Spleen (tissue), 11 donors: ENCODE measurements at regions not wholly inside any gene's neighbourhood (a gene's known extent, or its start where the extent isn't known, plus 50 kb on each side); places are given as distances from the start of the nearest gene placed in this dataset.

Source experiments
- DNase-seq: peaks from one replicate; pipeline ENCODE4 v3.0.0-alpha.2; 2020
- H3K27ac ChIP-seq, 8 donors: fragments of 200-600 bp; sonication (generic) in 7 of 8; 1 replicate in 4 of 8; 2 replicates in 4 of 8; pipeline versions ENCODE4 v1.5.0 to v1.8.0; 2016 to 2021; ENCODE audit warnings: inconsistent platforms in 4 of 8, mild to moderate bottlenecking in 4 of 8, moderate library complexity in 1 of 8
- H3K27me3 ChIP-seq, 7 donors: fragments of 200-600 bp; sonication (generic) in 6 of 7; replicated peaks in 1 of 7; 1 replicate in 4 of 7; 2 replicates in 3 of 7; pipeline versions ENCODE4 v1.5.0 to v1.8.0; 2016 to 2021; ENCODE audit warnings: inconsistent platforms in 3 of 7, mild to moderate bottlenecking in 1 of 7
- H3K36me3 ChIP-seq, 6 donors: fragments of 200-600 bp; sonication (generic) in 5 of 6; 1 replicate in 4 of 6; 2 replicates in 2 of 6; pipeline versions ENCODE4 v1.5.0 to v1.8.0; 2016 to 2021; ENCODE audit warnings: inconsistent platforms in 2 of 6
- H3K4me1 ChIP-seq, 6 donors: fragments of 200-600 bp; sonication (generic) in 5 of 6; 1 replicate in 3 of 6; 2 replicates in 3 of 6; pipeline versions ENCODE4 v1.5.0 to v1.8.0; 2016 to 2021; ENCODE audit warnings: inconsistent platforms in 3 of 6
- H3K4me3 ChIP-seq, 8 donors: fragments of 200-600 bp; sonication (generic) in 7 of 8; 1 replicate in 4 of 8; 2 replicates in 4 of 8; pipeline versions ENCODE4 v1.5.0 to v1.8.0; 2016 to 2021; ENCODE audit warnings: inconsistent platforms in 4 of 8, mild to moderate bottlenecking in 4 of 8, moderate library complexity in 2 of 8
- H3K9me3 ChIP-seq, 8 donors: fragments of 200-600 bp; sonication (generic) in 7 of 8; 1 replicate in 4 of 8; 2 replicates in 4 of 8; pipeline versions ENCODE4 v1.5.0 to v1.8.0; 2016 to 2021; ENCODE audit warnings: inconsistent platforms in 4 of 8
- POLR2A ChIP-seq, 3 donors: fragments of 450-650 bp; IDR thresholded peaks; one replicate each; pipeline ENCODE4 v1.5.1; 2017; ENCODE audit warnings: antibody characterized with exemption in 3 of 3, mild to moderate bottlenecking in 1 of 3
- POLR2AphosphoS5 ChIP-seq, 3 donors: sonication (generic); formaldehyde crosslinking; IDR thresholded peaks; one replicate each; pipeline ENCODE4 v1.5.1; 2017; ENCODE audit warnings: antibody characterized with exemption in 3 of 3
- WGBS, 5 donors: extraction: QIAGEN DNeasy Blood & Tissue Kit in 3 of 5; methylation state at CpG; one replicate each; pipeline versions ENCODE4 v1.1.5 to v1.1.7; 2013 to 2018; 5-methylcytosine and 5-hydroxymethylcytosine counted together
- intact Hi-C: fragments of 100-400 bp; cut with DNase I; formaldehyde crosslinking; loops from one replicate; pipeline ENCODE4 v1.15.0; 2023; ENCODE audit warnings: low total_unique reads
- TF ChIP-seq, protein P1 (sequence below), 11 experiments: fragments of 200-600 bp in 7 of 11; fragments of 450-650 bp in 4 of 11; sonication (generic) in 4 of 11; IDR thresholded peaks in 8 of 11; conservative IDR thresholded peaks in 3 of 11; 1 replicate in 7 of 11; 2 replicates in 4 of 11; pipeline versions ENCODE4 v1.4.0 to v1.8.0; 2016 to 2021; ENCODE audit warnings: antibody characterized with exemption in 11 of 11, inconsistent platforms in 4 of 11, mild to moderate bottlenecking in 1 of 11
- donor health status: healthy with polysubstance abuse.
- donor health status: DM: no; HTN: no; CAD: no; lungs with moderate emphysema.
- donor health status: DM: no; HTN: no; CAD: no.
- donor health status: Bipolar disorder and iron deficiency.
- donor health status: healthy.
- donor health status: DM: no; HTN: no; CAD: no.
- donor health status: DM: yes; HTN: yes; CAD: no.

DNA sequence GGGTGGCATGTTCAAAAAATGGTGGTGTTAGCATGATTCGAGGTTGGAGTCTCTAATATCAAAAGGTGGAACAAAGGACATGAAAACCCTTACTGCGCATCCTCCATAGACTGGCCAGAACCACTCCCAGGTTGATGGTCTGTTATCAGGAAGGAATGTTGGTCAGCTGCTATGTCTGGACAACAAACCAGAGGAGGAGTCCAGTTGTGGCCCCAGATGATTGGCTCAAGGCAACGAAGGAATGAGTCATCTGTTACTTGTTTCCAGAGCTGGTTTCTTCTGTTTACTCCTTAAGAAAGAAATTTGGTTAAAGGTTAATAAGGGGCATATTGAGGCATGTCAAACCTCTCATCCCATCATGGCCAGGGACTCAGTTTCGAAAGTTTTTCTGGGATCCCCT lies 56.8 kb upstream of the GRIA4 start:
- intact Hi-C loops = no loop called here
- H3K4me1 ChIP-seq = no peaks in the 10 kb centered on the region
- no peak overlapping the region for H3K27ac ChIP-seq
- 56 to 82% (median 64%) methylated on average over 4 of the region's 4 CpGs for WGBS, 5 donors
- DNase-seq = no peak
- no peaks in the 10 kb centered on the region for H3K36me3 ChIP-seq
- H3K4me3 ChIP-seq = no peak overlapping the region
- TF ChIP-seq POLR2AphosphoS5 (IDR thresholded peaks at IDR 0.05) = no peak
- TF ChIP-seq, protein P1, sequence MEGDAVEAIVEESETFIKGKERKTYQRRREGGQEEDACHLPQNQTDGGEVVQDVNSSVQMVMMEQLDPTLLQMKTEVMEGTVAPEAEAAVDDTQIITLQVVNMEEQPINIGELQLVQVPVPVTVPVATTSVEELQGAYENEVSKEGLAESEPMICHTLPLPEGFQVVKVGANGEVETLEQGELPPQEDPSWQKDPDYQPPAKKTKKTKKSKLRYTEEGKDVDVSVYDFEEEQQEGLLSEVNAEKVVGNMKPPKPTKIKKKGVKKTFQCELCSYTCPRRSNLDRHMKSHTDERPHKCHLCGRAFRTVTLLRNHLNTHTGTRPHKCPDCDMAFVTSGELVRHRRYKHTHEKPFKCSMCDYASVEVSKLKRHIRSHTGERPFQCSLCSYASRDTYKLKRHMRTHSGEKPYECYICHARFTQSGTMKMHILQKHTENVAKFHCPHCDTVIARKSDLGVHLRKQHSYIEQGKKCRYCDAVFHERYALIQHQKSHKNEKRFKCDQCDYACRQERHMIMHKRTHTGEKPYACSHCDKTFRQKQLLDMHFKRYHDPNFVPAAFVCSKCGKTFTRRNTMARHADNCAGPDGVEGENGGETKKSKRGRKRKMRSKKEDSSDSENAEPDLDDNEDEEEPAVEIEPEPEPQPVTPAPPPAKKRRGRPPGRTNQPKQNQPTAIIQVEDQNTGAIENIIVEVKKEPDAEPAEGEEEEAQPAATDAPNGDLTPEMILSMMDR (IDR thresholded peaks at IDR 0.05 in 8 of 11, conservative IDR thresholded peaks at IDR 0.05 in 3 of 11) = no peak
- no peak for TF ChIP-seq POLR2A (IDR thresholded peaks at IDR 0.05)
- no peaks in the 10 kb centered on the region for H3K27me3 ChIP-seq
- H3K9me3 ChIP-seq = no peaks in the 10 kb centered on the region

DNA sequence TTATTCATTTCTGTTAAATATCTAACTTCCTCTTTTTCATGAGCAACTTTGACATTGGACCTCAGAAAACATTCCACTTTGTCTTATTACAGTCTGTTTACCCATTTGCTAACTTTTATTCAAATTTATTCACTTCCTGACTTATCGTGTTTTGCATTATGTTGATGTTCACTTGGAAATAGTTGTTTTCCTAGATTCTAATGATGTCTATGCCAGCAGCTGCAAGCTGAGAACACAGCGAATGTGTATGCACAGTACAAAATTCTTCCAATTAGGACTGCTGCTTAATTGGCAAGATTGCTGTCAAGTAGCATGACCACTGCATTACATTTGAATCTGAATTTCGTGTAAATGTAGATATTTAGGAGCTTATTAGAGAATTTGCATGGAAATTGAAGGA lies 61.5 kb upstream of the GRIA4 start:
- DNase-seq = no peak
- Histone ChIP-seq H3K27ac (no peak overlapping the region), H3K4me1 (no peaks in the 10 kb centered on the region), H3K4me3 (no peak overlapping the region), H3K9me3 (no peaks in the 10 kb centered on the region), H3K36me3 (no peaks in the 10 kb centered on the region), H3K27me3 (no peaks in the 10 kb centered on the region)
- TF ChIP-seq, protein P1 (IDR thresholded peaks at IDR 0.05 in 8 of 11, conservative IDR thresholded peaks at IDR 0.05 in 3 of 11) = no peak
- no peak for TF ChIP-seq POLR2AphosphoS5 (IDR thresholded peaks at IDR 0.05)
- TF ChIP-seq POLR2A (IDR thresholded peaks at IDR 0.05) = no peak
- WGBS, 5 donors = 37 to 48% (median 42%) methylated on average over 3 of the region's 3 CpGs
- intact Hi-C loops = no loop called here

DNA sequence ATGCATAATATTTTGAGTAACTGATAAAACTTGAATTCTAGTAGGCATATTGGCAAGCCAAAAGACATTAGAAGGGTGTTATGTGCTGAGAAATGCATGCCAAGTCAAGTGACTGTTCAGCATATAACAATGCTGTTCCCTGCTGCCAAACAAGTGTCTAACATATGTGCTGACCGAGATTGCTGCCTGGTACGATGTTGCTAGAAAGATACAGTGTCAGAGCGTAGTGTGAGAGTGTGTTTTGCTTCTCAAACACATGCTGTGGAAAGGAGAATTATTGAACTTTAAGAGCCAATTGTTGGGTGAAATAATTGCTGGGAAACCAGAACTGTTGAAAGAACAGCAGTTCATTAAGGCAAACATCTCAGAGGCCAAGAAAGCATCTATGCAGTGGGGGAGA lies 71.3 kb upstream of the GRIA4 start:
- TF ChIP-seq, protein P1 (IDR thresholded peaks at IDR 0.05 in 8 of 11, conservative IDR thresholded peaks at IDR 0.05 in 3 of 11) = no peak
- TF ChIP-seq POLR2AphosphoS5 (IDR thresholded peaks at IDR 0.05) = no peak
- no peak for TF ChIP-seq POLR2A (IDR thresholded peaks at IDR 0.05)
- DNase-seq = no peak
- no peak overlapping the region for H3K27ac ChIP-seq
- no peaks in the 10 kb centered on the region for H3K9me3 ChIP-seq
- H3K27me3 ChIP-seq = no peaks in the 10 kb centered on the region
- no peaks in the 10 kb centered on the region for H3K4me1 ChIP-seq
- WGBS, 5 donors = 82 to 90% (median 88%) methylated on average over 3 of the region's 3 CpGs
- intact Hi-C loops = no loop called here
- no peak overlapping the region for H3K4me3 ChIP-seq
- no peaks in the 10 kb centered on the region for H3K36me3 ChIP-seq

DNA sequence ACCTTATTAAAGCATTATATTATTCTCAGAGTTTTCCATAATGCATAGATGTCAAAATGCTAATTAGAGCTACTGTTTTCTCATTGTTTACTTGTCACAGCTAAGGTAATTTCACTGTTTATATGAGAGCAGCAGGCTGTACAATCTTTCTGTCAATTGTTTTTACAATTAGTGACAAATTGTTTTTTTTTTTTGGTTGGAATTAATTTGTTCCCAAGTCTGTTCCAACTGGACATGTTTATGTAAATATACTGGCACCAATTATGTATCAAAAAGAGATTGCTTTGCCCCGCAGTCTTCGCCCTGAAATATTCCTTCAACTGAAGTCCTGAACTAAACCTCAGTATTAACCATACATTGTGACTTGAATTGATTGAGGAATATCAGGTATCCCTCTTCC lies 72.3 kb upstream of the GRIA4 start:
- no peak overlapping the region for H3K27ac ChIP-seq
- WGBS, 5 donors = 38 to 46% (median 43%) methylated on average over 2 of the region's 2 CpGs
- DNase-seq = no peak
- no peaks in the 10 kb centered on the region for H3K9me3 ChIP-seq
- TF ChIP-seq, protein P1 (IDR thresholded peaks at IDR 0.05 in 8 of 11, conservative IDR thresholded peaks at IDR 0.05 in 3 of 11) = no peak
- TF ChIP-seq POLR2AphosphoS5 (IDR thresholded peaks at IDR 0.05) (no peak), POLR2A (IDR thresholded peaks at IDR 0.05) (no peak)
- intact Hi-C loops = no loop called here
- no peaks in the 10 kb centered on the region for H3K27me3 ChIP-seq
- no peaks in the 10 kb centered on the region for H3K36me3 ChIP-seq
- no peak overlapping the region for H3K4me3 ChIP-seq
- H3K4me1 ChIP-seq = no peaks in the 10 kb centered on the region
